ENCODE measurements at regions not wholly inside any gene's neighbourhood (a gene's known extent, or its start where the extent isn't known, plus 50 kb on each side); places are given as distances from the start of the nearest gene placed in this dataset.
"Not testable (repeated sequence)": the region's sequence is repeated elsewhere in the genome, so short reads cannot be mapped to it uniquely, and the experiment has no call there.

- Histone ChIP-seq H2AFZ (ENCODE audit: low read depth, low read length) (no peak overlapping the region), H3K4me1 (ENCODE audit: low read length) (no peaks in the 10 kb centered on the region; the same call in 1 of the 2 replicates), H4K20me1 (ENCODE audit: insufficient read depth, low read length) (no peaks in the 10 kb centered on the region), H3K27ac (ENCODE audit: low read length) (no peak overlapping the region), H3K27me3 (ENCODE audit: low read depth, low read length) (no peaks in the 10 kb centered on the region), H3K4me3 (ENCODE audit: low read length) (no peak overlapping the region), H3K79me2 (ENCODE audit: low read length) (no peaks in the 10 kb centered on the region), H3K4me2 (ENCODE audit: low read length) (no peak overlapping the region), H3K9me3 (ENCODE audit: insufficient read depth, low read length) (no peaks in the 10 kb centered on the region), H3K9ac (ENCODE audit: low read length) (no peak overlapping the region), H3K36me3 (replicated peaks; ENCODE audit: low read depth, low read length) (no peaks in the 10 kb centered on the region)
- TF ChIP-seq CTCF (IDR thresholded peaks at IDR 0.05; ENCODE audit: low read depth, low read length) (no peak), EZH2phosphoT487 (IDR thresholded peaks at IDR 0.05; ENCODE audit: low read depth) (no peak)
Observed at GRCh38 chr5:130501151-130501865, 597.0 kb downstream of the CHSY3 start.

GRCh38 chr5:130500495-130500894 is 596.2 kb downstream of the CHSY3 start:
- H3K79me2 ChIP-seq (ENCODE audit: low read length); H3K27ac ChIP-seq (ENCODE audit: low read length); H2AFZ ChIP-seq (ENCODE audit: low read depth, low read length); H3K4me2 ChIP-seq (ENCODE audit: low read length); H4K20me1 ChIP-seq (ENCODE audit: insufficient read depth, low read length); H3K27me3 ChIP-seq (ENCODE audit: low read depth, low read length); H3K4me3 ChIP-seq (ENCODE audit: low read length); H3K36me3 ChIP-seq (replicated peaks; ENCODE audit: low read depth, low read length); H3K4me1 ChIP-seq (ENCODE audit: low read length); H3K9me3 ChIP-seq (ENCODE audit: insufficient read depth, low read length); H3K9ac ChIP-seq (ENCODE audit: low read length): not testable (repeated sequence)

- Histone ChIP-seq H3K36me3 (replicated peaks; ENCODE audit: low read depth, low read length) (no peaks in the 10 kb centered on the region), H3K4me1 (ENCODE audit: low read length) (no peaks in the 10 kb centered on the region; the same call in 1 of the 2 replicates), H3K9ac (ENCODE audit: low read length) (no peak overlapping the region), H3K79me2 (ENCODE audit: low read length) (no peaks in the 10 kb centered on the region), H3K4me3 (ENCODE audit: low read length) (no peak overlapping the region), H3K27ac (ENCODE audit: low read length) (no peak overlapping the region), H2AFZ (ENCODE audit: low read depth, low read length) (no peak overlapping the region), H3K4me2 (ENCODE audit: low read length) (no peak overlapping the region), H4K20me1 (ENCODE audit: insufficient read depth, low read length) (no peaks in the 10 kb centered on the region), H3K27me3 (ENCODE audit: low read depth, low read length) (no peaks in the 10 kb centered on the region), H3K9me3 (ENCODE audit: insufficient read depth, low read length) (no peaks in the 10 kb centered on the region)
- TF ChIP-seq EZH2phosphoT487 (IDR thresholded peaks at IDR 0.05; ENCODE audit: low read depth): no peak
- TF ChIP-seq CTCF (IDR thresholded peaks at IDR 0.05; ENCODE audit: low read depth, low read length): no peak
Observed at GRCh38 chr5:130496215-130496614, 592.0 kb downstream of the CHSY3 start.

- TF ChIP-seq CTCF (IDR thresholded peaks at IDR 0.05; ENCODE audit: low read depth, low read length): no peak
- no peak for TF ChIP-seq EZH2phosphoT487 (IDR thresholded peaks at IDR 0.05; ENCODE audit: low read depth)
- Histone ChIP-seq H3K4me3 (ENCODE audit: low read length) (no peak overlapping the region), H3K79me2 (ENCODE audit: low read length) (no peaks in the 10 kb centered on the region), H4K20me1 (ENCODE audit: insufficient read depth, low read length) (no peaks in the 10 kb centered on the region), H3K4me1 (ENCODE audit: low read length) (peaks cover 10% of the 10 kb centered on the region), H3K9me3 (ENCODE audit: insufficient read depth, low read length) (no peaks in the 10 kb centered on the region), H3K4me2 (ENCODE audit: low read length) (no peak overlapping the region), H3K36me3 (replicated peaks; ENCODE audit: low read depth, low read length) (no peaks in the 10 kb centered on the region), H3K9ac (ENCODE audit: low read length) (no peak overlapping the region), H2AFZ (ENCODE audit: low read depth, low read length) (no peak overlapping the region), H3K27ac (ENCODE audit: low read length) (no peak overlapping the region), H3K27me3 (ENCODE audit: low read depth, low read length) (no peaks in the 10 kb centered on the region)
Observed at GRCh38 chr5:130488252-130488651, 584.0 kb downstream of the CHSY3 start.
